22Rv1 (cell line): ENCODE measurements at regions not wholly inside any gene's neighbourhood (a gene's known extent, or its start where the extent isn't known, plus 50 kb on each side); places are given as distances from the start of the nearest gene placed in this dataset.
"Not testable (repeated sequence)": the region's sequence is repeated elsewhere in the genome, so short reads cannot be mapped to it uniquely, and the experiment has no call there.

Source experiments
- ZFX ChIP-seq: fragments of 450-650 bp; IDR thresholded peaks from 2 replicates; pipeline ENCODE4 v1.6.1; 2017; ENCODE audit warnings: antibody characterized with exemption, borderline replicate concordance
- TF ChIP-seq, protein P1 (sequence below): fragments of 450-650 bp; IDR thresholded peaks from 2 replicates; pipeline ENCODE4 v1.5.1; 2017; ENCODE audit warnings: mild to moderate bottlenecking

DNA sequence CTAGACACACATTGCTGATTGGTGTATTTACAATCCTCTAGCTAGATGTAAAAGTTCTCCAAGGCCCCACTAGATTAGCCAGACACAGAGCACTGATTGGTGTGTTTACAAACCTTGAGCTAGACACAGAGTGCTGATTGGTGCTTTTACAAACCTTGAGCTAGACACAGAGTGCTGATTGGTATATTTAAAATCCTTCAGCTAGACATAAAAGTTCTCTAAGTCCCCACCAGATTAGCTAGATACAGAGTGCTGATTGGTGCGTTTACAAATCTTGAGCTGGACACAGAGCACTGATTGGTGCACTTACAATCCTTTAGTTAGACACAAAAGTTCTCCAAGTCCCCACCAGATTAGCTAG is 63.8 kb upstream of the DDHD1 start:
- TF ChIP-seq, protein P1, sequence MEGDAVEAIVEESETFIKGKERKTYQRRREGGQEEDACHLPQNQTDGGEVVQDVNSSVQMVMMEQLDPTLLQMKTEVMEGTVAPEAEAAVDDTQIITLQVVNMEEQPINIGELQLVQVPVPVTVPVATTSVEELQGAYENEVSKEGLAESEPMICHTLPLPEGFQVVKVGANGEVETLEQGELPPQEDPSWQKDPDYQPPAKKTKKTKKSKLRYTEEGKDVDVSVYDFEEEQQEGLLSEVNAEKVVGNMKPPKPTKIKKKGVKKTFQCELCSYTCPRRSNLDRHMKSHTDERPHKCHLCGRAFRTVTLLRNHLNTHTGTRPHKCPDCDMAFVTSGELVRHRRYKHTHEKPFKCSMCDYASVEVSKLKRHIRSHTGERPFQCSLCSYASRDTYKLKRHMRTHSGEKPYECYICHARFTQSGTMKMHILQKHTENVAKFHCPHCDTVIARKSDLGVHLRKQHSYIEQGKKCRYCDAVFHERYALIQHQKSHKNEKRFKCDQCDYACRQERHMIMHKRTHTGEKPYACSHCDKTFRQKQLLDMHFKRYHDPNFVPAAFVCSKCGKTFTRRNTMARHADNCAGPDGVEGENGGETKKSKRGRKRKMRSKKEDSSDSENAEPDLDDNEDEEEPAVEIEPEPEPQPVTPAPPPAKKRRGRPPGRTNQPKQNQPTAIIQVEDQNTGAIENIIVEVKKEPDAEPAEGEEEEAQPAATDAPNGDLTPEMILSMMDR, result not testable (repeated sequence)
- not testable (repeated sequence) for TF ChIP-seq ZFX
